H9 (cell line): ENCODE measurements at regions not wholly inside any gene's neighbourhood (a gene's known extent, or its start where the extent isn't known, plus 50 kb on each side); places are given as distances from the start of the nearest gene placed in this dataset.

Experiments
- DNase-seq: peaks from one replicate; pipeline ENCODE4 v3.0.0-alpha.2; 2017
- H2AFZ ChIP-seq: one replicate; pipeline ENCODE4 v1.6.1; 2013; ENCODE audit warnings: mild to moderate bottlenecking, low read length, control low read depth, moderate library complexity
- H2AK5ac ChIP-seq: 2 replicates; pipeline ENCODE4 v1.6.1; 2013; ENCODE audit warnings: low read length, control low read depth, mixed read lengths; ENCODE audit not compliant: insufficient read length
- H2BK120ac ChIP-seq: one replicate; pipeline ENCODE4 v1.6.1; 2013; ENCODE audit warnings: low read depth, mild to moderate bottlenecking, low read length, control low read depth, inconsistent platforms; ENCODE audit not compliant: poor library complexity, severe bottlenecking
- H2BK12ac ChIP-seq: 2 replicates; pipeline ENCODE4 v1.6.1; 2013; ENCODE audit warnings: low read length, control low read depth, mixed read lengths, low read depth; ENCODE audit not compliant: insufficient read length
- H2BK15ac ChIP-seq: 2 replicates; pipeline ENCODE4 v1.6.1; 2013; ENCODE audit warnings: low read depth, low read length, control low read depth
- H2BK20ac ChIP-seq: one replicate; pipeline ENCODE4 v1.6.1; 2013; ENCODE audit warnings: low read depth, mild to moderate bottlenecking, low read length, control low read depth, inconsistent platforms; ENCODE audit not compliant: poor library complexity, severe bottlenecking
- H2BK5ac ChIP-seq: 2 replicates; pipeline ENCODE4 v1.6.1; 2013; ENCODE audit warnings: low read length, control low read depth, mixed read lengths; ENCODE audit not compliant: insufficient read length
- H3K14ac ChIP-seq: 2 replicates; pipeline ENCODE4 v1.6.1; 2013; ENCODE audit warnings: low read length, control low read depth; ENCODE audit not compliant: insufficient read depth
- H3K18ac ChIP-seq: 2 replicates; pipeline ENCODE4 v1.6.1; 2013; ENCODE audit warnings: low read depth, mild to moderate bottlenecking, mixed read lengths, low read length, control low read depth; ENCODE audit not compliant: insufficient read length
- H3K23ac ChIP-seq: 2 replicates; pipeline ENCODE4 v1.6.1; 2013; ENCODE audit warnings: low read length, control low read depth, mixed read lengths, low read depth; ENCODE audit not compliant: insufficient read length
- H3K23me2 ChIP-seq: 2 replicates; pipeline ENCODE4 v1.6.1; 2013; ENCODE audit warnings: low read depth, mild to moderate bottlenecking, mixed read lengths, low read length, control low read depth; ENCODE audit not compliant: insufficient read length, poor library complexity, severe bottlenecking
- H3K27ac ChIP-seq: 2 replicates; pipeline ENCODE4 v1.5.1; 2013; ENCODE audit warnings: low read length, control low read depth, mixed read lengths, low read depth; ENCODE audit not compliant: insufficient read length
- H3K27me3 ChIP-seq: 2 replicates; pipeline ENCODE4 v1.6.1; 2013; ENCODE audit warnings: low read length, control low read depth, inconsistent platforms; ENCODE audit not compliant: insufficient read depth
- H3K4ac ChIP-seq: 2 replicates; pipeline ENCODE4 v1.6.1; 2013; ENCODE audit warnings: low read depth, mild to moderate bottlenecking, control low read depth, inconsistent platforms, low read length, moderate library complexity
- H3K4me1 ChIP-seq: 2 replicates; pipeline ENCODE4 v1.6.1; 2013; ENCODE audit warnings: low read length, control low read depth, inconsistent platforms; ENCODE audit not compliant: insufficient read depth
- H3K4me2 ChIP-seq: 2 replicates; pipeline ENCODE4 v1.6.1; 2013; ENCODE audit warnings: low read length, control low read depth, mixed read lengths; ENCODE audit not compliant: insufficient read length, insufficient read depth
- H3K56ac ChIP-seq: 2 replicates; pipeline ENCODE4 v1.6.1; 2013; ENCODE audit warnings: low read depth, mild to moderate bottlenecking, mixed read lengths, low read length, control low read depth; ENCODE audit not compliant: insufficient read length
- H3K79me1 ChIP-seq: 2 replicates; pipeline ENCODE4 v1.6.1; 2013; ENCODE audit warnings: low read depth, mild to moderate bottlenecking, moderate library complexity, low read length, control low read depth, inconsistent platforms; ENCODE audit not compliant: insufficient read depth, poor library complexity, severe bottlenecking
- H3K79me2 ChIP-seq: 2 replicates; pipeline ENCODE4 v1.6.1; 2013; ENCODE audit warnings: low read length, control low read depth, inconsistent platforms; ENCODE audit not compliant: insufficient read depth
- H3K9ac ChIP-seq: 2 replicates; pipeline ENCODE4 v1.6.1; 2013; ENCODE audit warnings: low read length, control low read depth, mixed read lengths; ENCODE audit not compliant: insufficient read length; ENCODE audit errors: extremely low read depth
- H3K9me3 ChIP-seq: one replicate; pipeline ENCODE4 v1.6.1; 2013; ENCODE audit warnings: low read depth, low read length, inconsistent platforms; ENCODE audit not compliant: control insufficient read depth
- H3T11ph ChIP-seq: one replicate; pipeline ENCODE4 v1.6.1; 2013; ENCODE audit warnings: mild to moderate bottlenecking, low read length, control low read depth, inconsistent platforms
- H4K20me1 ChIP-seq: one replicate; pipeline ENCODE4 v1.6.1; 2013; ENCODE audit not compliant: control insufficient read depth, insufficient read length, insufficient read depth
- H4K5ac ChIP-seq: 2 replicates; pipeline ENCODE4 v1.6.1; 2013; ENCODE audit warnings: low read depth, mild to moderate bottlenecking, mixed read lengths, low read length, control low read depth; ENCODE audit not compliant: insufficient read length
- H4K8ac ChIP-seq: replicated peaks from 2 replicates; pipeline ENCODE4 v1.6.1; 2013; ENCODE audit warnings: low read length, control low read depth, mixed read lengths, low read depth; ENCODE audit not compliant: insufficient read length
- H4K91ac ChIP-seq: 2 replicates; pipeline ENCODE4 v1.6.1; 2013; ENCODE audit warnings: low read depth, mild to moderate bottlenecking, moderate library complexity, mixed read lengths, low read length, control low read depth; ENCODE audit not compliant: insufficient read length
- H3K27ac Mint-ChIP-seq, 3 experiments: 2 replicates in 2 of 3; 3 replicates in 1 of 3; pipeline ENCODE4 v1.8.0; 2020 to 2021; ENCODE audit warnings: mixed read lengths in 3 of 3, mild to moderate bottlenecking in 1 of 3, moderate library complexity in 1 of 3
- H3K27me3 Mint-ChIP-seq: 2 replicates; pipeline ENCODE4 v1.8.0; 2021; ENCODE audit warnings: low read depth, mild to moderate bottlenecking, moderate library complexity, mixed read lengths
- H3K36me3 Mint-ChIP-seq, 3 experiments: 2 replicates in 2 of 3; 3 replicates in 1 of 3; pipeline ENCODE4 v1.8.0; 2020 to 2021; ENCODE audit warnings: low read depth in 3 of 3, mixed read lengths in 3 of 3; ENCODE audit not compliant: insufficient read depth in 1 of 3
- H3K4me1 Mint-ChIP-seq, 2 experiments: 2 replicates each; pipeline ENCODE4 v1.8.0; 2020; ENCODE audit warnings: mixed read lengths in 2 of 2
- H3K4me3 Mint-ChIP-seq, 2 experiments: 2 replicates in 1 of 2; 3 replicates in 1 of 2; pipeline ENCODE4 v1.8.0; 2020 to 2021; ENCODE audit warnings: mild to moderate bottlenecking in 2 of 2, mixed read lengths in 2 of 2, moderate library complexity in 1 of 2
- H3K9me3 Mint-ChIP-seq, 2 experiments: 2 replicates in 1 of 2; 3 replicates in 1 of 2; pipeline ENCODE4 v1.8.0; 2020; ENCODE audit warnings: mild to moderate bottlenecking in 2 of 2, mixed read lengths in 2 of 2, moderate library complexity in 1 of 2
- WGBS: extraction: QIAGEN DNeasy Blood & Tissue Kit; methylation state at CpG from one replicate; pipeline ENCODE4 v1.1.7; 2013; ENCODE audit warnings: missing lambda C conversion rate, low lambda C conversion rate, mixed read lengths; ENCODE audit not compliant: insufficient read length; ENCODE audit errors: extremely low coverage; 5-methylcytosine and 5-hydroxymethylcytosine counted together
- TF ChIP-seq, protein P1 (sequence below): fragments of 200-600 bp; sonication (generic); conservative IDR thresholded peaks from 3 replicates; pipeline ENCODE4 v1.8.0; 2021; ENCODE audit warnings: antibody characterized with exemption, mild to moderate bottlenecking

DNA sequence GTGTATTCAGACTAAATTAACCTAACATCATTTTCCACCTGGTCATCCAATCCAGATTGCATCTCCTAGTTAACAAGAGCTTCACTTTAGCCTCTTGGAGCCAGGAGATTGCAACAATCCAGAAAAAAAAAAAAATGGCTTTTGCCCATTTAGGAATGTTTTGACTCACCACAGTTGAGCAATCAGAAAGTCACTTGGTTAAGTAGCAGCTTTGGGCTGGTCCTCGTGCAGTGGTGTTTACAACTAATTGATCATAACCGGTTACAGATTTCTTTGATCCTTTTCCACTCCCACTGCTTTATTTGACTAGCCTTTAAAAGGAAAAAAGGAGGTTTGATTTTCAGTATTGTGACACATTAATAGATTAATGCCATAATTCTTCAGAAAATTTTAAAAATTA lies 688.8 kb upstream of the CCDC54 start:
- Mint-ChIP-seq H3K4me3 (no peak overlapping the region), H3K27me3 (no peaks in the 10 kb centered on the region), H3K9me3 (no peaks in the 10 kb centered on the region), H3K4me1 (peaks cover 0 to 4% of the 10 kb centered on the region in 2 experiments; a peak in 1 of 4 replicates), H3K36me3 (no peaks in the 10 kb centered on the region), H3K27ac (no peak overlapping the region)
- Histone ChIP-seq H3K23ac (no peak overlapping the region), H3K4me1 (no peaks in the 10 kb centered on the region), H3T11ph (no peak overlapping the region), H4K91ac (no peak overlapping the region), H3K79me1 (no peaks in the 10 kb centered on the region), H4K20me1 (no peaks in the 10 kb centered on the region), H3K4me2 (no peak overlapping the region), H2AFZ (no peak overlapping the region), H2AK5ac (no peak overlapping the region), H4K5ac (no peak overlapping the region), H3K14ac (no peak overlapping the region), H3K9ac (no peak overlapping the region), H3K27ac (no peak overlapping the region), H3K56ac (no peak overlapping the region), H2BK20ac (no peak overlapping the region), H2BK12ac (no peak overlapping the region), H2BK15ac (no peak overlapping the region), H3K9me3 (no peaks in the 10 kb centered on the region), H3K23me2 (no peaks in the 10 kb centered on the region), H2BK5ac (no peak overlapping the region), H3K79me2 (no peaks in the 10 kb centered on the region), H3K18ac (no peak overlapping the region), H3K27me3 (no peaks in the 10 kb centered on the region), H4K8ac (no peak overlapping the region), H3K4ac (no peak overlapping the region), H2BK120ac (no peak overlapping the region)
- no peak for DNase-seq
- TF ChIP-seq, protein P1, sequence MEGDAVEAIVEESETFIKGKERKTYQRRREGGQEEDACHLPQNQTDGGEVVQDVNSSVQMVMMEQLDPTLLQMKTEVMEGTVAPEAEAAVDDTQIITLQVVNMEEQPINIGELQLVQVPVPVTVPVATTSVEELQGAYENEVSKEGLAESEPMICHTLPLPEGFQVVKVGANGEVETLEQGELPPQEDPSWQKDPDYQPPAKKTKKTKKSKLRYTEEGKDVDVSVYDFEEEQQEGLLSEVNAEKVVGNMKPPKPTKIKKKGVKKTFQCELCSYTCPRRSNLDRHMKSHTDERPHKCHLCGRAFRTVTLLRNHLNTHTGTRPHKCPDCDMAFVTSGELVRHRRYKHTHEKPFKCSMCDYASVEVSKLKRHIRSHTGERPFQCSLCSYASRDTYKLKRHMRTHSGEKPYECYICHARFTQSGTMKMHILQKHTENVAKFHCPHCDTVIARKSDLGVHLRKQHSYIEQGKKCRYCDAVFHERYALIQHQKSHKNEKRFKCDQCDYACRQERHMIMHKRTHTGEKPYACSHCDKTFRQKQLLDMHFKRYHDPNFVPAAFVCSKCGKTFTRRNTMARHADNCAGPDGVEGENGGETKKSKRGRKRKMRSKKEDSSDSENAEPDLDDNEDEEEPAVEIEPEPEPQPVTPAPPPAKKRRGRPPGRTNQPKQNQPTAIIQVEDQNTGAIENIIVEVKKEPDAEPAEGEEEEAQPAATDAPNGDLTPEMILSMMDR = no peak
- WGBS = no CpG with 5 or more reads among the region's 2 CpGs
